ENCODE measurements at regions not wholly inside any gene's neighbourhood (a gene's known extent, or its start where the extent isn't known, plus 50 kb on each side); places are given as distances from the start of the nearest gene placed in this dataset.

DNA sequence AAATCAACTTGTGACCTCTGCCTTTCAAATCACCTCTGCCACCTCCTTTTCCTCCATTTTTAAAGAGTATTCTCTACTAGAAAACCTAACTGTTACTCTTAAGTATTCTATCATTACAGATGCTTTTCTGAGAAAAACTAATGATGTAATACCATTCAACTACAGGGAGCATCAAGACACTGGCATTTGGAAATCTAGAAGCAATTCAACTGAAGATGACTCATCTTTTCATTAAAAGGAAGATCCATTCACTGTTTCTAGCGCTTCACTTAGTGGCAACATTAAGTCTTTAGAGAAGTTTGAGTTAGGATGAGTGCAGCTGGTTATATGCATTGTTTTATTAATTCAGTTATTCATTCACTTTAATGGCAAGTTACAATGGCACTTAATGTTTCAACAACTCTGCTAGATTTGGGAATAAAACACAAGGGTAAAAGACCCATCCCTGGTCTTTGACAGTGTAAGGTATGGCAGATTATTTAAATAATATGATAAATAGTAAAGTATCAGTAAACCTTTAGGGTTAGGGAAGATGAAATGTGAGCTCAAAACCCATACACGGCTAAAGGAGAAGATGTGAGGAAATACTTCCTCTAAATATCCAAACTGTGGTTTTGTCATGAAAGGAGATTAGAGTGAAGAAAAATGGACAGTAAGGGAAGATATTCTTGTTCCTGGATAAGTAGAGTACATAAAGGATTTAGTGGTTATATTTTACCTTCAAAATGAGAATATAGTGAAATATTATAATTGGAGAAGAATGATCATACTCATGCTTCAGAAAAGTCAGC is 61.7 kb downstream of the KCNJ2 start:
- no peak for DNase-seq (ENCODE audit: low spot score)

DNA sequence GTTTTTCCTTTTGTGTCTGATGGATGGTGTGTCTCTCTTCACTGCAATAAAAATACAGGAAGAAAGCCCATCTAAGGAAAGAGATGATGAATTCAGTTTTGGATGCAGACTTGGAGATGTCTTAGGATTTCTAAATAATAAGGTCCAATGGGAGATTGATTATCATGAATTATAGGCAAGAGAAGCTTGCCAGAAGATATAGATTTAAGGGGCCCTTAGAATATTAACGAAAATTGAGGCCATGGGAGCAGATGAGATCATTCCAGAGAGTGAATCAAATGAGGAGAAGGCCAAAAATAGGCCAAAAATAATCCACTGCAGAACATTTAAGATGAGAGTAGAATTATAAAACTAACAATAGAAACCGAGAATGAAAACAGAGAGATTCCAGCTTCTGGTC is 63.1 kb downstream of the KCNJ2 start:
- no peak for DNase-seq (ENCODE audit: low spot score)

DNA sequence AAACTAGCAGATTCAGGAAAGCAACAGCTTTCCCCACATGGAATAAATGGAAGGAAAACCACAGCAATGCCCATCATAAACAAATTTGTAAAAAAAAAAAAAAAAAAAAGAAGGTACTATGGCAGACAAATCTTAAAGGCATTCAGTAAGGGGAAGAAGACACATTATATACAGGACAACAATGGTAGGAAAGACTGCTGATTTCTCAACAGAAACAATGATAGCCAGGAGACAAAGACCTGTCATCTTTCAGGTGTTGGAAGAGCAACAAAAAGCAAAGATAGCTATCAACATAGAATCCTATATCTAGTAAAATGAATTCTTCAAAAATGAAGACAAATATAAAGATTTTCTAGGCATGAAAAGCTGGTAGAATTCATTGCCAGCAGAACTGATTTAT is 65.9 kb downstream of the KCNJ2 start:
- DNase-seq (ENCODE audit: low spot score) = no peak

DNA sequence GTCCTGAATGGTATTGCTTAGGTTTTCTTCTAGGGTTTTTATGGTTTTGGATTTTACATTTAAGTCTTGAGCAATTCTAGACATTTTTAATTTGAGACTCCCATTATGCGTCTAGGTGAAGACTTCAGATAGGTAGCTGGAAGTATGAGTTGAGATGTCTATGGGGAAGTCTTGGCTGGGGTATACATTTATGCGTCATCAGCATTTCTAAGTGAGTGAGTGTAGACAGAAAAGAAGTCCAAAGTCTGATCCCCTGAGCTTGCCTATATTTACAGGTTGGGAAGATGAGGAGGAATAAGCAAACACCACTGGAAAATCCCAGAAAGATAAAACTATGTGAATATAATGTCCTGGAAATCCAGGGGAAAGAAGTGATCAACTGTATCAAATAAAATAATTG is 68.9 kb downstream of the KCNJ2 start:
- DNase-seq (ENCODE audit: low spot score) = no peak

DNA sequence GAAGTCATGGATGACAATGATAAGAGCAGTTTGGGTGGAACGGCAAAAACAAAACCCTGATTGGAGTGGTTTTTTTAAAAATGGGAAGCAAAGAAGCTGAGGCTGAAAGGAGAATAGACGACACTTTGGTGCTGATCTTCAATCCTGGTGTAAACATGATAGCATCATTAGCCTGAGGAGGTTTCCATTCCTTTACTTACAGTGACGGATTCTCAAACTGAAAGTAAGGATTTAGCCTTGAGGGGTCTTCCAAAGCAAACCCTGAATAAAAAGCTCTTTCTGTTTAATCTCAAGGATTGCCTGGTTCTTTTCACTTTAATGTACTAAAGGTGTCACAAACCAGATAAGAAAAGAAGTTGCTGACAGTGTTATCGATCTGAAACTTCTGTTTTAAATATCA is 69.3 kb downstream of the KCNJ2 start:
- DNase-seq (ENCODE audit: low spot score) = no peak

DNA sequence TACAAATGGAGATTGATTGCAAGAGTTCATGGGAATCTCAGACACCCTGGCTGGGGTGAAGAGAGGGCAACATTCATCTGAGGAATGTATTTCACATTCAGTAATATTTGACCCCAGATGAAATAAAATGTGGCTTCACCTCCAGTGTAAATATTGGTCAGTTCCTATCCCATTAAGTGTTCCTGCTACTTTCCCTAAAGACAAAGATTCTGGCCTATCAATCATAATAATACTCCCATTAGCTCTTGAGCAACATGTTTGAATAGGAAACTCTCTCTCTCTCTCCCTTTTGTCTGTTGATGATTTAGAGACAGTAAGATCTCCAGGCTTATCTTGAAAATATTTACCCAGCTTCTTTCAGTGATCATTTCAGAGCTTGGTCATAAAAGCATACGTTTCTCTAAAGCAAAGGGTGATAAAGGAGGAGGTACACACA is 70.1 kb downstream of the KCNJ2 start:
- DNase-seq (ENCODE audit: low spot score) = no peak

DNA sequence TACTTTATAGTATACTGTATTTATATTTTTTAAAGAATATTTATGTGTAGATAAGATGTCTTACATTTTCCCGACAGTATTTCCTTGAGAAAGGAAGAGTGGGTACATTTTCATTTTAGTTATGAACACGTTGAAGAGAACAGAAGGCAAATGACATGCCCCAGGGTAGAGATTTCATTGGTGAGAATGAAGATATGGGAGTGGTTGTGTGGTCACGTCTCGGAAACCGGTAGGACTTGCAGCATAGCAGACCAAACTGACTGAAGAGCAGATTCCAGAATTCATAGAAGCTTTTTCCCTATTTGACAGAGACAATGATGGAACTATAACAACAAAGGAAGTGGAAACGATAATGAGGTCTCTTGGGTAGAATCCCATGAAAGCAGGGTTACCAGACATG is 71.7 kb downstream of the KCNJ2 start:
- no peak for DNase-seq (ENCODE audit: low spot score)

DNA sequence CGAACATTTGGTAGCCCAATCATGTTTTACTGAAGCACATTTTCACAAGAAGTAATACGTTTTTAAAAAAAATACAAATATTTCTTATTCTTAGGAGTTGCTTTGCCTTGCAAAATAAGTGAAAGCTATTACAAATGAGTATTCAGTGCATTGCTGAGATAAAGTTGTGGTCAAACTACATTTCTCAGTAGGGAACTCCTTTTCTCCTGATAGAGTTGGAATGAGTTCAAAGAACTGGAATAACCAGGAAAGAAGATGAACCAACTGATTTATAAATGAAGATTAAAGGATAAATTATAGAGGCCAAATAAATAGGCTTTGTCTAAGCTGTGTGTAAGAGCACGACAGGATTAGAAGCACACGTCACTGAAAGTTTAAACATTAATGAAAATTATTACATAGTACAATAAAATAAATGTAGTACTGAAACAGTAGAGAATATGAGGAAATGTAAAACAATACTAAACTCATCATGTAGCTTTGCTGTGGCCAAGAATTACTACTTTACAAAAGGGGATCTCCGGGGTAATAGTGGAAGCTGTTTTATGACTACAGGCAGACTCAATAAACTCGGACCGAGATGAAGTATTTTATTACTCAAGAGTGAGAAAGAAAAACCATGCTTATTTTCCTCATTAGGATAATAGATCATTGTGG is 73.6 kb downstream of the KCNJ2 start:
- no peak for DNase-seq (ENCODE audit: low spot score)

DNA sequence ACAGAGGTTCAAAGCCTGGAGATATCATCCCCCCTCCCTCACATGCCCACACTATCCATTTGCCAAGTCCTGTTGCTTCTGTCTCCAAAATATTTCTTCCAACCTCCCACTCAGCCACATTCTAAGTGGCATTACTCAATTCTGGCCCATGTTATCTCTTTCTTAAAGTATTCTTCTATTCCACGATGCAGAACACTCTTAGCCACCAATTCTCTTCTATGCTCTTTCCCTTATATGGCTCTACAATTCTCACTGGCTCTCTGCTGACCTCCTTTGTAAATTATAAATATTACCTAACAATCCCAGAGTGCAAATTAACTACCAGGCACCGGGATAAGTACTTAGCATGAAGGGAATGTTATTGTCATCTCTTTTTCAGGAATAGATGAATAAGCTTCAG is 82.4 kb downstream of the KCNJ2 start:
- no peak for DNase-seq (ENCODE audit: low spot score)

DNA sequence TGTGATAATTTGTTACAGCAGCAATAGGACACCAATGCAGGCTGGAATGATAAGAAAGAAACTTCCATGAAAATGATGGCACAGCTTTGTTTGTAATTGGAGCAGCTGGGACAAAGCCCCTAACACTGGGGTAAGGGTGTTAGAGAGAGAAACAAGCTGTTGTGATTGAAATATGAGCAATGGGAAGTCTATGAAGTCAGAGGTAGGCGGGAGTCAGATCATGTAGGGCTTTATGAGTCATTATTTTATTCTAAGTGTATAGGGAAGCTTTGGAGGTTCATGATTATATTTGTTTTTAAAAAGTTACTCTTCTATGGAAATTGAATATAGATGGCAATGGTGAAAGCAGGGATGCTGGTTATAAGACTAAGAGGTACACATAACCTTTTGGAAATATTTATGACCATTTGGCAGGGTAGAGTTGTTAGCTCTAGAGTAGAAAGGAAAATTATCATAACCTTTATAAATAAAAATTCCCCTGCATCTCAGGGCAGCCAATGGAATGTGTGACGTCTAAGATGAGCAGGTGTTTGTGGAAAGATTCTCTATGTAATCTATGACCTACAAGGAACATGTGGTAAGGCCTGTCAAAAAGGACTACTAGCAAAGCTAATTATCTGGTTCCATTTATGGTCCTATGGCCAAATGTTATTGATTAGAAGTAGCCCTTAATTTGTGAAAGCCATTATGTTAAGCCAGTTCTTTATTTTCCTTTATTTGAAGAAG is 85.6 kb downstream of the KCNJ2 start:
- no peak for DNase-seq (ENCODE audit: low spot score)

DNA sequence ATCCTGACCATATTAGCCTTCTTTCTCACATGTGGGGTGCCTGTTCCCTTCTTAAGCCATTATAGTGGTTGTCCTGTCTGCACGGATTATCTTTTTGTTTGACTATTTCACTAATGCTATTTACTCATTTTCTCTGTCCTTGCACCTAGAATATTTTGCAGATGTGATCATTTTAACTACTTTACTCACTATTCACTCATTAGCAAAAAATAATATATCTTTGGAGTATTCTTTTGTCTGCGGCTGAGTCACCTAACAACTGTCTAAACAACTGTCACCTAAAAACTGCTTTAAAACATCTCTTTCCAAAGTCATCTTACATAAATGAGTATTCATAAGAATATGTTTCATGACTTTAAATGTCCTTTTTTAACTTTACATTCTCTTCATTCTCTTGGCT is 87.4 kb downstream of the KCNJ2 start:
- DNase-seq (ENCODE audit: low spot score) = no peak

DNA sequence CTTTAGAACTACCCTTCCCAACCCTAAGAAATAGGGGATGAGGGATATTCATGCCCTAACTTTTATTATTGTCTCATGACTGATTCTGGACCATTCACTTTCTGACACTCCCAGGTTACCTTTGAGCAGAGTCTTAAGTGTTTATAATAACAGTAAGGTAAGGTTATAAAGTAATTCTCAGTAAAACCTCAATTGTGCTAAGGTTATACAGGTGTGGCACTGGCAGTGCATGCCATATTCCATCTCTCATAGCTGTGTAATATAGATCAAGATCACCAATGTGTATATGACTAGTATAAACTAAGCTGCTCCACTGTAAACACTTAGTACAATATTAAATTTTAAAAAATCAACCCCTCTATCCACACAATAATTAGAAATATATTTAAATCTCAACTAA is 89.1 kb downstream of the KCNJ2 start:
- no peak for DNase-seq (ENCODE audit: low spot score)

DNA sequence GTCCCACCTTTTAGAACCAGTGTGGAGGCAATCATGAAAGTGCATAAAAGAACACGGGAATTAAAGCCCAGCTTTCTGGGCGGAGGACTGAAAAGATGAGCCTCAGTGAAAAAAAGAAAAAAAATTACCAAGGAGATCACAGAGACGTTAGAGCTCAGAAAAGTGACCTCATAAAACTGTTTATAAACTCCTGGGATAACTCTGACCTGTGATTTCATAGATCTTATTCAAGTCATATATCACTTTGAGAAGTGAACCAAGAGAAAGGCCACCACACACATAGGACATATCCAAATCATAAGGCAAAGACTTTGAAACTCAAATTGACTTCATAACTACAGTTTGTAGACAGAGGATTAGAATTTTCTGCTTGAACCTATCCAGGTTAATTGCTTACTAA is 90.1 kb downstream of the KCNJ2 start:
- DNase-seq (ENCODE audit: low spot score) = no peak

DNA sequence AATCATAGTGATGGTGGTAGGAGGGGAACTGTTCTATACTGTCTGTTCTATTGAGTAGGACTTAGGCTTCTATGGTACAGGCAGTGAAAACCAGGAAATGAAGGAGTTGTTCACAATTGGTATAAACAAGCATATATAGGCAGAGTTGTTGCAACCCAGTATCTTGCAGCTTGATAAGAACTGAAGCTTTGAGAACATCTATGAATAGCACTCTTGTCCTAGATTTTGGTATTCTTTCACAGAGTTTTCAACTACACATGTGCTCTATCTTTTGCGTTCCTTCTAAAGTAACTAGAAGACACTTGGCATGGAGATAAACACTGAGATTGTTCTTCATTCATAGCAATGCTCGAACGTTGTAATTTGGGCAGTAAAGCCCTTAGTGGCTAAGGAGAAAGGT is 91.8 kb downstream of the KCNJ2 start:
- no peak for DNase-seq (ENCODE audit: low spot score)

DNA sequence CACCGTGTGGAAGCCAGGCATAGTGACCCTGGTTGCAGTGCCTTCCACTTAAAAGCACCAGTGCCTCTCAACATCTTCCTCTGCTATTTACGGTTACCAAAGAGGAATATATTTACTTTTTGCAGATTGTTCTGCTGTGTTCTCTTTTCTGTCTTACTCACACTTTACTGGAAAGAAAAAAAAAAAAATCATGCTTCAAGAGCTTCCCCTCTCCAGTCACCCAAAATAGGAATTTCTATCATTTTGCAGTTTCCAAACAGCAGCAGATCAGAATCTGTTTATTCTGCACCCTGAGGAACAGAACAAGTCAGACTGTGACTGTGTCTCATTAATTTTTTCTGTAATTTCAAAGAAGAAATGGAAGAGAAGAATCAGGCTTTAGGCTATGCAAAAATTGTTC is 96.1 kb downstream of the KCNJ2 start:
- DNase-seq (ENCODE audit: low spot score) = no peak

DNA sequence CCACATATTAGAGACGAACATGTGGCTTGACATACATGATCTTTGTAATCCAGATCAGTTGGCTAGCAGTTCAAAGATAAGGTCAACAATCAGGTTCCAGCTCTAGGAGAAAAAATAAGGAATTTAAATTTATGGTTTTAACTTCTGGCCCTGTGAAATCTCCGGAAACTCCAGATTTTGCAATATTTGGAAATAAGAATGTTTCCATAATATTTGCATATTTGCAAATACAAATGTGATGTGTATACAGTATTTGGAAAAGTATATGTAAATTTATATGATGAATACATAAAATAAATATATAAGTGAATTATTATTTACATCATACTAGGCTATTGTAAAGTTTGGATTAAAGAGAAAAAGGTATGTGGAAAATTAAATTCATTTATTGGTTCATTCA is 97.1 kb downstream of the KCNJ2 start:
- no peak for DNase-seq (ENCODE audit: low spot score)

DNA sequence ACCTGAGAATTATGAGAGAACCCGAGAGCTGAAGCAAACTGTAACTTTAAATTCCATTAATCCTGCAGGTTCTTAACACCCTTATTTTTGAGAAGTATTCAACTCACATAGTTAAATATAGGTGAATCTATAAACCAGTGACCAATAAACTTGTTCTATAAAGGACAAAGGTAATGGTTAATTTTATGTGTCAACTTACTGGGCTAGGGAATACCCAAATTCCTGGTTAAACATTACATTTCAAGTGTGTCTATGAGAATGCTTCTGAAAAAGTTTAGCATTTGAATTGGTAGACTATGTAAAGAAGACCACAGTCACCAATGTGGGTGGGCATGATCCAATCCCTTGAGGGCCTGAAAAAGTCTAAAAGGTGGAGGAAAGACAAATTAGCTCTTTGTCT is 99.1 kb downstream of the KCNJ2 start:
- DNase-seq (ENCODE audit: low spot score) = no peak

DNA sequence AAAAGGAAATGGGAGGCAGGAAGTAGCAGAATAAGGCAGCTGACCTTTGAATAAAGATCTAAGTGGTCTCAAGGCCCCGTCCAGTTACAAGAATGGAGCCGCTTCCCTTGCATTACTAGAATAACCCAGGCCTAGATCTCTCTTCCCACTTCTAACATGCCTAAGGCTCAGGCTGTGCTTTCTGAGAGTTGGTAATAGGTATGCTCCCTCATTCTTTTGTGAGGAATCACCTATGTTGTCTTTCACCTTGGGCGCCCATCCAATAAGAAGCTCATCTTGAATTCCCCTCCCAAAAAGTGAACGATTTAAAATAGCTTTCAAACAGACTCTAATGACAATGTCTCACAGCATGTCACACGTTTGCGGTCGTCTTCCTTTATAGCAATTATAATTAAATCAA is 101.2 kb downstream of the KCNJ2 start:
- DNase-seq (ENCODE audit: low spot score) = no peak

DNA sequence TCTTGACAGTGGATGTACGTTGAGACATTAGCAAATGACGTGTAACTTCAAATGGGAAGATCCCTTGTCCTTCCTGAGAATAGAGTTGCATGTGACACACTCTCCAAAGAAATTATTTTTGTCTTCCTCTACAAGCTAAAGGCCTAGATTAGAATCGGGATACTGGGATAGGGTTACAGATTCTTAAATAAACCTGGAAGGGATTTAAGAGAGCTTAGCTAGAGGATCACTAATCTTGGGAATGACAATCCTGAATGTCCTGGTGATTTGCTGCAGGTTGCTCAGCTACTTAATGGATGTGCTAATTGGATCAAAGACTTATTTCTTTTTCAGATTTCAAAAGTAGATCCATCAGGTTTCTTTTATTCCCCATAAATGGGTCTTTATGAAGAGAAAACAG is 101.9 kb downstream of the KCNJ2 start:
- no peak for DNase-seq (ENCODE audit: low spot score)

DNA sequence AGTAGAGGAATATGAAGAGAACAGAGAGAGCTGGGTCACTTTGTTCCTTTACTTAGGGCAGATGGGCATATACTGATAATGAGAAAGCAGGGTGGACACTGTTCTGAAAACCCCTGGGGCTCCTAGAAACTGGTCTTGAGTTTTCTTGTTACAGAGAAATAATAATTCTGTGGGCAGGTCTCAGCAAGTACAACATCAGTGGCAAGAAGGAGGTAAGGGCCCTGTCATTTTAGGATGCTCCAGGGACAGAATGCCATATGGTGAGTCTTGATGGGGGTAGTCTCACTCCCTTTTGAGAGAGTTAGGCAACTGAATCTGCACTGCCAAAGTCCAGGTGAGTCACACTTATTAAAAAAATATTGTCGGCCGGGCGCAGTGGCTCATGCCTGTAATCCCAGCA is 102.3 kb downstream of the KCNJ2 start:
- no peak for DNase-seq (ENCODE audit: low spot score)

DNA sequence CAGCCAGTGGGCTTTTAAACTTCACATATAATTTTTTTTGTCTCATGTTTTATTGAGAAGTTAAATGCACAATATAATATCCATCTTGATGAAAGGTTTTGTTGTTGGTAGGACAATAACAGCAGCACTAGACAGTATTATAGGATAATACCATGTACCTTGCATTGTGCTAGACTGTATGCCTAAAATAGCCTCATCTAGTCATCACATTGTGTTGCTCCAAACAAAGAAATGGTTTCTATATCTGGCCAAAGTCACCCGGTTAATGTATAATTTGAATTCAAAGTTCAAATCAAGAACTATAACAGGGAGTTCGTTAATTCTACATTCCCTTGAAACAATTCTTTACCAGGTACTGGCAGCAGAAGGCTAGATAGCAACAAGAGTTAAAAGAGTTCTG is 104.9 kb downstream of the KCNJ2 start:
- DNase-seq (ENCODE audit: low spot score) = no peak

DNA sequence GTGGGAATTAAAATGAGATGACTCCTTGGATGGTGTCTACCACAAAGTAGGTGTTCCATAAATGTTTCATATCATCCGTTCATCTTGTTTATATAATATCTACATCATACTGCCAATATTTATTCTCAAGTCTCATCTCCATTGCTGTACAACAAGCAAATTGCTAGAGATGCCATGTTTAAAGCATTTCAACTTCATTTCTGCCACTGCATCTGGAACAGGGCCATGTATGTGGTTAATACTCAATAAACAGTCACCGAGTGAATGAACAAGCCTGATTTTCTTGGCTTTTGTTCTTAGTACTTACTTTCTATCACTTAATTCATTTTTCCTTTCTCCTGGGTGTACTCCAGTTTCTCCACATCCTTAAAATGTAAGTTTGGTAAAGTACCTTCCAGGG is 107.6 kb downstream of the KCNJ2 start:
- DNase-seq (ENCODE audit: low spot score) = no peak

DNA sequence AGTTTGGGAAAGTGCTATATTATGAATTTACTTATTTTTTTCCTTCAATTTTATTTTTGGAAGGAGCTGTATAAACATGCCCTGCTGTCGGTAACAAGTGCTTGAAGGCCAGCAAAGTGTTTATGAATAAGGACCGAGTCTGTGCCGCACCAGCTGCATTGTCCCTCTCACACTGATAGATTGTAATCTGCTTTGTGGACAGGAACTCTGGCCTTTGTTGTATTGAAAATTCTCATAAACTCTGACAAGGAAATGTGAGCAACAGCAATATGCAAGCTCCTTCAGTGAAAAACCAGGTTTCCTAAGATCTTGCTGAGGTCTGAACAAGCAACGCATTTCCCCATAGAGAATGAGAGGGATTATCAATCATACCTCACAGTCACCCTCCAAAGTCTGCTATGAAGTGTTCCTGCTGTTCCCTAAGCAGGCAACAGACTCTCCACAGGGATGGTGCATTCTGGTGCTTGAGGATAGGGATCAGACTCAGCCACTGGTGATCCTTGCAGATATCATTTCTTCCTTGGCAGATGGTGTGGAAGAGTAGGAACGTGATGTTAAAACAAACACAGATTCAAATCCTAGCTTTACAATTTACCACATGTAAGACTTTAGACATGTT is 109.6 kb downstream of the KCNJ2 start:
- no peak for DNase-seq (ENCODE audit: low spot score)
